ENCODE measurements at regions not wholly inside any gene's neighbourhood (a gene's known extent, or its start where the extent isn't known, plus 50 kb on each side); places are given as distances from the start of the nearest gene placed in this dataset.

DNA sequence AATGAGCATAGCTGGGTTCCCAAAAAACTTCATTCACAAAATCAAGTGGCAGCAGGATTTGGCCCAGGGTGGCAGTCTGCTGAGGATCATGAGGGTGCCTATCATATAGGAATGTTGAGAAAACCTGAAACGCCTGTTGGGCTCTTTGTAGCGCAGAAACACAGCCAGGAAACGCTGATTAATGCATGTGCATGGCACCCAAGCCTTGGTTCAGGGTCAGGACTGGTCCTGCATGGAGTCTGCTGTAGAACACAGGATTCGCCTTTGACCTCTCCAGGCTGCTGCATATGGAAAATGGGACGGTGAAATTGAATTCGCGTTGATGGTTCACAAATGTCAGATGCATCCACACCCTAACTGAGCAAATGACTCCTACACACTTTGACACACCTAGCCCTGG, 227.9 kb upstream of the COPS8 start:
- TF ChIP-seq TCF12 (IDR thresholded peaks at IDR 0.05) (no peak), TCF12 (CRISPR knock-in tag; IDR thresholded peaks at IDR 0.05) (no peak), ZNF781 (CRISPR knock-in tag; IDR thresholded peaks at IDR 0.05; ENCODE audit: borderline replicate concordance, not compliant biosample characterization) (no peak), TGIF2 (CRISPR knock-in tag; IDR thresholded peaks at IDR 0.05) (no peak), ZNF75D (CRISPR knock-in tag; IDR thresholded peaks at IDR 0.05; ENCODE audit: borderline replicate concordance) (no peak), TARDBP (CRISPR knock-in tag; IDR thresholded peaks at IDR 0.05) (no peak), JUND (CRISPR knock-in tag; IDR thresholded peaks at IDR 0.05) (no peak)
- TF ChIP-seq, protein P1, sequence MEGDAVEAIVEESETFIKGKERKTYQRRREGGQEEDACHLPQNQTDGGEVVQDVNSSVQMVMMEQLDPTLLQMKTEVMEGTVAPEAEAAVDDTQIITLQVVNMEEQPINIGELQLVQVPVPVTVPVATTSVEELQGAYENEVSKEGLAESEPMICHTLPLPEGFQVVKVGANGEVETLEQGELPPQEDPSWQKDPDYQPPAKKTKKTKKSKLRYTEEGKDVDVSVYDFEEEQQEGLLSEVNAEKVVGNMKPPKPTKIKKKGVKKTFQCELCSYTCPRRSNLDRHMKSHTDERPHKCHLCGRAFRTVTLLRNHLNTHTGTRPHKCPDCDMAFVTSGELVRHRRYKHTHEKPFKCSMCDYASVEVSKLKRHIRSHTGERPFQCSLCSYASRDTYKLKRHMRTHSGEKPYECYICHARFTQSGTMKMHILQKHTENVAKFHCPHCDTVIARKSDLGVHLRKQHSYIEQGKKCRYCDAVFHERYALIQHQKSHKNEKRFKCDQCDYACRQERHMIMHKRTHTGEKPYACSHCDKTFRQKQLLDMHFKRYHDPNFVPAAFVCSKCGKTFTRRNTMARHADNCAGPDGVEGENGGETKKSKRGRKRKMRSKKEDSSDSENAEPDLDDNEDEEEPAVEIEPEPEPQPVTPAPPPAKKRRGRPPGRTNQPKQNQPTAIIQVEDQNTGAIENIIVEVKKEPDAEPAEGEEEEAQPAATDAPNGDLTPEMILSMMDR (CRISPR knock-in tag; IDR thresholded peaks at IDR 0.05) = no peak

Data from HepG2 (cell line).